Cardiac septum (tissue), 1 donor: ENCODE measurements at regions not wholly inside any gene's neighbourhood (a gene's known extent, or its start where the extent isn't known, plus 50 kb on each side); places are given as distances from the start of the nearest gene placed in this dataset.
"Not testable (repeated sequence)": the region's sequence is repeated elsewhere in the genome, so short reads cannot be mapped to it uniquely, and the experiment has no call there.

Source experiments
- DNase-seq: peaks from one replicate; pipeline ENCODE4 v3.0.0-alpha.2; 2020; ENCODE audit warnings: low spot score
- intact Hi-C: fragments of 100-400 bp; cut with DNase I; formaldehyde crosslinking; loops from one replicate; pipeline ENCODE4 v1.14.0; 2022
- donor health status: DM: no; HTN: no; CAD: no.

GRCh38 chr5:98282521-98282920, 490.9 kb upstream of the RGMB start:
- DNase-seq: no peak
- intact Hi-C loops: no loop called here

GRCh38 chr5:98292496-98292895, 481.0 kb upstream of the RGMB start:
- no peak for DNase-seq
- intact Hi-C loops: no loop called here

- DNase-seq: no peak
- intact Hi-C loops: no loop called here
Measured at GRCh38 chr5:98296426-98296825, 477.0 kb upstream of the RGMB start.

- no peak for DNase-seq
- intact Hi-C loops: no loop called here
Measured at GRCh38 chr5:98299435-98299834, 474.0 kb upstream of the RGMB start.

- DNase-seq: no peak
- intact Hi-C loops: no loop called here
Measured at GRCh38 chr5:98301547-98301946, 471.9 kb upstream of the RGMB start.

GRCh38 chr5:98307811-98308210, 465.7 kb upstream of the RGMB start:
- intact Hi-C loops: no loop called here
- no peak for DNase-seq

GRCh38 chr5:98308231-98308630, 465.2 kb upstream of the RGMB start:
- DNase-seq: no peak

GRCh38 chr5:98308960-98309359, 464.5 kb upstream of the RGMB start:
- intact Hi-C loops: no loop called here
- no peak for DNase-seq

More at GRCh38 chr5:98308231-98308630, 465.2 kb upstream of the RGMB start:
- intact Hi-C loops: no loop called here

- DNase-seq: no peak
- intact Hi-C loops: no loop called here
Measured at GRCh38 chr5:98309785-98310598, 463.5 kb upstream of the RGMB start.

GRCh38 chr5:98314292-98314691, 459.2 kb upstream of the RGMB start:
- no peak for DNase-seq
- intact Hi-C loops: no loop called here

GRCh38 chr5:98318386-98318785, 455.1 kb upstream of the RGMB start:
- intact Hi-C loops: no loop called here
- DNase-seq: no peak

- no peak for DNase-seq
- intact Hi-C loops: no loop called here
Measured at GRCh38 chr5:98319299-98320011, 454.0 kb upstream of the RGMB start.

GRCh38 chr5:98320343-98320742, 453.1 kb upstream of the RGMB start:
- DNase-seq: no peak

GRCh38 chr5:98321361-98321760, 452.1 kb upstream of the RGMB start:
- DNase-seq: no peak
- intact Hi-C loops: no loop called here

More at GRCh38 chr5:98320343-98320742, 453.1 kb upstream of the RGMB start:
- intact Hi-C loops: no loop called here

- intact Hi-C loops: not testable (repeated sequence)
Measured at GRCh38 chr5:98325187-98325586, 448.3 kb upstream of the RGMB start.

GRCh38 chr5:98328015-98328414, 445.4 kb upstream of the RGMB start:
- DNase-seq: no peak
- intact Hi-C loops: no loop called here

More at GRCh38 chr5:98325187-98325586, 448.3 kb upstream of the RGMB start:
- DNase-seq: not testable (repeated sequence)

GRCh38 chr5:98330871-98331270, 442.6 kb upstream of the RGMB start:
- no peak for DNase-seq
- intact Hi-C loops: no loop called here

- no peak for DNase-seq
- intact Hi-C loops: no loop called here
Measured at GRCh38 chr5:98333921-98334320, 439.5 kb upstream of the RGMB start.

GRCh38 chr5:98334946-98335345, 438.5 kb upstream of the RGMB start:
- intact Hi-C loops: no loop called here
- DNase-seq: no peak

GRCh38 chr5:98339141-98339848, 434.2 kb upstream of the RGMB start:
- DNase-seq: peak; percentile 67
- intact Hi-C loops: no loop called here
